GM12878 (cell line): ENCODE measurements at regions not wholly inside any gene's neighbourhood (a gene's known extent, or its start where the extent isn't known, plus 50 kb on each side); places are given as distances from the start of the nearest gene placed in this dataset.
A peak's percentile ranks its signal among the peaks of the same experiment; 100 is the strongest.

ENCODE experiments used
- CHD1 ChIP-seq: IDR thresholded peaks from 2 replicates; pipeline ENCODE4 v1.6.1; 2012; ENCODE audit warnings: low read depth, low read length, improper control_type of control experiment
- CHD4 ChIP-seq: fragments of 200-600 bp; sonication (generic); IDR thresholded peaks from 2 replicates; pipeline ENCODE4 v1.6.1; 2016; ENCODE audit warnings: mild to moderate bottlenecking
- HDAC2 ChIP-seq: fragments of 200-600 bp; sonication (generic); IDR thresholded peaks from 2 replicates; pipeline ENCODE4 v1.6.1; 2017
- MEF2B ChIP-seq: fragments of 450-650 bp; IDR thresholded peaks from 2 replicates; pipeline ENCODE4 v1.6.1; 2018; ENCODE audit warnings: mild to moderate bottlenecking, moderate library complexity; ENCODE audit not compliant: partially characterized antibody, poor library complexity, severe bottlenecking
- MXI1 ChIP-seq: fragments of 150-350 bp; IDR thresholded peaks from 2 replicates; pipeline ENCODE4 v1.6.1; 2011; ENCODE audit warnings: low read depth, mild to moderate bottlenecking, inconsistent platforms, low read length, improper control_type of control experiment
- NFYB ChIP-seq: IDR thresholded peaks from 2 replicates; pipeline ENCODE4 v1.6.1; 2011; ENCODE audit warnings: low read depth, mild to moderate bottlenecking, low read length, improper control_type of control experiment, moderate library complexity; ENCODE audit not compliant: insufficient read depth
- NR2F1 ChIP-seq: fragments of 450-650 bp; conservative IDR thresholded peaks from 2 replicates; pipeline ENCODE4 v1.6.1; 2017; ENCODE audit warnings: mild to moderate bottlenecking
- PAX8 ChIP-seq: fragments of 450-650 bp; IDR thresholded peaks from 2 replicates; pipeline ENCODE4 v1.6.1; 2017; ENCODE audit warnings: mild to moderate bottlenecking, moderate library complexity
- RAD21 ChIP-seq: IDR thresholded peaks from 2 replicates; pipeline ENCODE4 v1.6.1; 2011; ENCODE audit warnings: mild to moderate bottlenecking, low read depth, low read length, moderate library complexity; ENCODE audit not compliant: insufficient read depth
- RUNX3 ChIP-seq: IDR thresholded peaks from 2 replicates; pipeline ENCODE4 v1.6.1; 2012; ENCODE audit warnings: low read length, inconsistent platforms
- SIX5 ChIP-seq: IDR thresholded peaks from 2 replicates; pipeline ENCODE4 v1.6.1; 2011; ENCODE audit warnings: mild to moderate bottlenecking, low read depth, low read length, moderate library complexity; ENCODE audit not compliant: severe bottlenecking
- SPI1 ChIP-seq: IDR thresholded peaks from 2 replicates; pipeline ENCODE4 v1.6.1; 2011; ENCODE audit warnings: low read depth, mild to moderate bottlenecking, low read length, moderate library complexity, borderline replicate concordance; ENCODE audit not compliant: insufficient read depth
- SRF ChIP-seq, 2 experiments: IDR thresholded peaks; 2 replicates each; pipeline ENCODE4 v1.6.1; 2011; ENCODE audit warnings: low read depth in 2 of 2, low read length in 2 of 2, mild to moderate bottlenecking in 1 of 2, moderate library complexity in 1 of 2
- STAT3 ChIP-seq: IDR thresholded peaks from 2 replicates; pipeline ENCODE4 v1.6.1; 2011; ENCODE audit warnings: low read depth, low read length, improper control_type of control experiment
- SUPT20H ChIP-seq: IDR thresholded peaks from 2 replicates; pipeline ENCODE4 v1.6.1; 2011; ENCODE audit warnings: low read depth, mild to moderate bottlenecking, low read length, moderate library complexity, borderline replicate concordance; ENCODE audit not compliant: control insufficient read depth
- YY1 ChIP-seq: IDR thresholded peaks from 2 replicates; pipeline ENCODE4 v1.6.1; 2011; ENCODE audit warnings: low read depth, mild to moderate bottlenecking, low read length
- TF ChIP-seq, protein P1 (sequence below): IDR thresholded peaks from 2 replicates; pipeline ENCODE4 v1.6.1; 2012; ENCODE audit warnings: low read depth, low read length, improper control_type of control experiment
- TF ChIP-seq, protein P2 (sequence below): IDR thresholded peaks from 2 replicates; pipeline ENCODE4 v1.6.1; 2011; ENCODE audit warnings: mild to moderate bottlenecking, low read depth, low read length, moderate library complexity; ENCODE audit not compliant: insufficient replicate concordance
- TF ChIP-seq, protein P3 (sequence below): fragments of 450-650 bp; IDR thresholded peaks from 2 replicates; pipeline ENCODE4 v1.6.1; 2017; ENCODE audit warnings: mild to moderate bottlenecking, moderate library complexity
- TF ChIP-seq, protein P4 (sequence below): fragments of 450-650 bp; IDR thresholded peaks from 2 replicates; pipeline ENCODE4 v1.6.1; 2017; ENCODE audit warnings: low read depth, mild to moderate bottlenecking, moderate library complexity
- TF ChIP-seq, protein P5 (sequence below): fragments of 450-650 bp; IDR thresholded peaks from 2 replicates; pipeline ENCODE4 v1.6.1; 2016; ENCODE audit warnings: mild to moderate bottlenecking
- TF ChIP-seq, protein P6 (sequence below): IDR thresholded peaks from 2 replicates; pipeline ENCODE4 v1.6.1; 2011; ENCODE audit warnings: borderline replicate concordance, low read depth, mild to moderate bottlenecking, moderate library complexity, mixed read lengths, low read length; ENCODE audit not compliant: insufficient read depth; ENCODE audit errors: extremely low read length

DNA sequence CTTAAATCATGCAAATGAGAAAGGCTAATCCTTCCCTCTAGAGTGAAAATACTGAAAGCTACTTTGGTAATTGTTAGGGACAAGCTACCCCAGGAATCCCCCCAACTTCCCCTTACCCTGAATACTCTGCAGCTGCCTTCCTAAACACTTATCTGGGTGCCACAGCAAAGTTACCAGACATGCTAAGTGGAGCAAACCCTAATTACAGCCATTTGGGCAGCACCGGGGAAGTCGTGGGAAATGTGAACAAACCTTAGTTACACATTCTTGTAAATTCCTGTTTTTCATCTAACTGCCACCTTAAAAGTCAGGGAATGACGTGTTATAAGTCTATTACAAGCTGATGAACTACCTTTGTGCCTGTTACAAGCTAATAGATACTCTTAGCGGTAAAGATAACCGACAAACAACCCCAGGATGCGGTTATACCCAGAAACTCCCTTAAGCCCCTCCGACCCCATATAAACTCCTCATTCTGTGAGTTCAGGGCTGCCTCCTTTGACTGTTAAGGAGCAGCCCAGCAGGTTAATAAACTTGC lies 66.0 kb upstream of the PLAC8 start (continued):
- TF ChIP-seq, protein P1, sequence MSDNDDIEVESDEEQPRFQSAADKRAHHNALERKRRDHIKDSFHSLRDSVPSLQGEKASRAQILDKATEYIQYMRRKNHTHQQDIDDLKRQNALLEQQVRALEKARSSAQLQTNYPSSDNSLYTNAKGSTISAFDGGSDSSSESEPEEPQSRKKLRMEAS = no peak
- TF ChIP-seq RAD21 = no peak
- TF ChIP-seq SIX5 = no peak
- peak; percentile 88 for TF ChIP-seq RUNX3
- peak; percentile 40; the same call in 1 of the 2 replicates for TF ChIP-seq NR2F1
- no peak for TF ChIP-seq CHD4
- TF ChIP-seq, protein P2, sequence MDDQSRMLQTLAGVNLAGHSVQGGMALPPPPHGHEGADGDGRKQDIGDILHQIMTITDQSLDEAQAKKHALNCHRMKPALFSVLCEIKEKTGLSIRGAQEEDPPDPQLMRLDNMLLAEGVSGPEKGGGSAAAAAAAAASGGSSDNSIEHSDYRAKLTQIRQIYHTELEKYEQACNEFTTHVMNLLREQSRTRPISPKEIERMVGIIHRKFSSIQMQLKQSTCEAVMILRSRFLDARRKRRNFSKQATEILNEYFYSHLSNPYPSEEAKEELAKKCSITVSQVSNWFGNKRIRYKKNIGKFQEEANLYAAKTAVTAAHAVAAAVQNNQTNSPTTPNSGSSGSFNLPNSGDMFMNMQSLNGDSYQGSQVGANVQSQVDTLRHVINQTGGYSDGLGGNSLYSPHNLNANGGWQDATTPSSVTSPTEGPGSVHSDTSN = no peak
- TF ChIP-seq, protein P3, sequence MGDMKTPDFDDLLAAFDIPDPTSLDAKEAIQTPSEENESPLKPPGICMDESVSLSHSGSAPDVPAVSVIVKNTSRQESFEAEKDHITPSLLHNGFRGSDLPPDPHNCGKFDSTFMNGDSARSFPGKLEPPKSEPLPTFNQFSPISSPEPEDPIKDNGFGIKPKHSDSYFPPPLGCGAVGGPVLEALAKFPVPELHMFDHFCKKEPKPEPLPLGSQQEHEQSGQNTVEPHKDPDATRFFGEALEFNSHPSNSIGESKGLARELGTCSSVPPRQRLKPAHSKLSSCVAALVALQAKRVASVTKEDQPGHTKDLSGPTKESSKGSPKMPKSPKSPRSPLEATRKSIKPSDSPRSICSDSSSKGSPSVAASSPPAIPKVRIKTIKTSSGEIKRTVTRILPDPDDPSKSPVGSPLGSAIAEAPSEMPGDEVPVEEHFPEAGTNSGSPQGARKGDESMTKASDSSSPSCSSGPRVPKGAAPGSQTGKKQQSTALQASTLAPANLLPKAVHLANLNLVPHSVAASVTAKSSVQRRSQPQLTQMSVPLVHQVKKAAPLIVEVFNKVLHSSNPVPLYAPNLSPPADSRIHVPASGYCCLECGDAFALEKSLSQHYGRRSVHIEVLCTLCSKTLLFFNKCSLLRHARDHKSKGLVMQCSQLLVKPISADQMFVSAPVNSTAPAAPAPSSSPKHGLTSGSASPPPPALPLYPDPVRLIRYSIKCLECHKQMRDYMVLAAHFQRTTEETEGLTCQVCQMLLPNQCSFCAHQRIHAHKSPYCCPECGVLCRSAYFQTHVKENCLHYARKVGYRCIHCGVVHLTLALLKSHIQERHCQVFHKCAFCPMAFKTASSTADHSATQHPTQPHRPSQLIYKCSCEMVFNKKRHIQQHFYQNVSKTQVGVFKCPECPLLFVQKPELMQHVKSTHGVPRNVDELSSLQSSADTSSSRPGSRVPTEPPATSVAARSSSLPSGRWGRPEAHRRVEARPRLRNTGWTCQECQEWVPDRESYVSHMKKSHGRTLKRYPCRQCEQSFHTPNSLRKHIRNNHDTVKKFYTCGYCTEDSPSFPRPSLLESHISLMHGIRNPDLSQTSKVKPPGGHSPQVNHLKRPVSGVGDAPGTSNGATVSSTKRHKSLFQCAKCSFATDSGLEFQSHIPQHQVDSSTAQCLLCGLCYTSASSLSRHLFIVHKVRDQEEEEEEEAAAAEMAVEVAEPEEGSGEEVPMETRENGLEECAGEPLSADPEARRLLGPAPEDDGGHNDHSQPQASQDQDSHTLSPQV = no peak
- no peak for TF ChIP-seq SRF (IDR thresholded peaks at IDR 0.05; ENCODE audit: low read depth in 2 of 2, low read length in 2 of 2)
- TF ChIP-seq, protein P4, sequence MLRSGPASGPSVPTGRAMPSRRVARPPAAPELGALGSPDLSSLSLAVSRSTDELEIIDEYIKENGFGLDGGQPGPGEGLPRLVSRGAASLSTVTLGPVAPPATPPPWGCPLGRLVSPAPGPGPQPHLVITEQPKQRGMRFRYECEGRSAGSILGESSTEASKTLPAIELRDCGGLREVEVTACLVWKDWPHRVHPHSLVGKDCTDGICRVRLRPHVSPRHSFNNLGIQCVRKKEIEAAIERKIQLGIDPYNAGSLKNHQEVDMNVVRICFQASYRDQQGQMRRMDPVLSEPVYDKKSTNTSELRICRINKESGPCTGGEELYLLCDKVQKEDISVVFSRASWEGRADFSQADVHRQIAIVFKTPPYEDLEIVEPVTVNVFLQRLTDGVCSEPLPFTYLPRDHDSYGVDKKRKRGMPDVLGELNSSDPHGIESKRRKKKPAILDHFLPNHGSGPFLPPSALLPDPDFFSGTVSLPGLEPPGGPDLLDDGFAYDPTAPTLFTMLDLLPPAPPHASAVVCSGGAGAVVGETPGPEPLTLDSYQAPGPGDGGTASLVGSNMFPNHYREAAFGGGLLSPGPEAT = peak; percentile 84
- no peak for TF ChIP-seq MEF2B
- no peak for TF ChIP-seq YY1
- TF ChIP-seq, protein P5, sequence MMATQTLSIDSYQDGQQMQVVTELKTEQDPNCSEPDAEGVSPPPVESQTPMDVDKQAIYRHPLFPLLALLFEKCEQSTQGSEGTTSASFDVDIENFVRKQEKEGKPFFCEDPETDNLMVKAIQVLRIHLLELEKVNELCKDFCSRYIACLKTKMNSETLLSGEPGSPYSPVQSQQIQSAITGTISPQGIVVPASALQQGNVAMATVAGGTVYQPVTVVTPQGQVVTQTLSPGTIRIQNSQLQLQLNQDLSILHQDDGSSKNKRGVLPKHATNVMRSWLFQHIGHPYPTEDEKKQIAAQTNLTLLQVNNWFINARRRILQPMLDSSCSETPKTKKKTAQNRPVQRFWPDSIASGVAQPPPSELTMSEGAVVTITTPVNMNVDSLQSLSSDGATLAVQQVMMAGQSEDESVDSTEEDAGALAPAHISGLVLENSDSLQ = no peak
- TF ChIP-seq HDAC2 = no peak
- no peak for TF ChIP-seq SPI1
- no peak for TF ChIP-seq PAX8
- no peak for TF ChIP-seq NFYB
- TF ChIP-seq, protein P6, sequence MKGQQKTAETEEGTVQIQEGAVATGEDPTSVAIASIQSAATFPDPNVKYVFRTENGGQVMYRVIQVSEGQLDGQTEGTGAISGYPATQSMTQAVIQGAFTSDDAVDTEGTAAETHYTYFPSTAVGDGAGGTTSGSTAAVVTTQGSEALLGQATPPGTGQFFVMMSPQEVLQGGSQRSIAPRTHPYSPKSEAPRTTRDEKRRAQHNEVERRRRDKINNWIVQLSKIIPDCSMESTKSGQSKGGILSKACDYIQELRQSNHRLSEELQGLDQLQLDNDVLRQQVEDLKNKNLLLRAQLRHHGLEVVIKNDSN = no peak
- TF ChIP-seq MXI1 = no peak
- TF ChIP-seq CHD1 = no peak
- TF ChIP-seq STAT3 = no peak
- TF ChIP-seq SUPT20H = no peak
